ENCODE measurements at regions not wholly inside any gene's neighbourhood (a gene's known extent, or its start where the extent isn't known, plus 50 kb on each side); places are given as distances from the start of the nearest gene placed in this dataset.
"Not testable (repeated sequence)": the region's sequence is repeated elsewhere in the genome, so short reads cannot be mapped to it uniquely, and the experiment has no call there.

DNA sequence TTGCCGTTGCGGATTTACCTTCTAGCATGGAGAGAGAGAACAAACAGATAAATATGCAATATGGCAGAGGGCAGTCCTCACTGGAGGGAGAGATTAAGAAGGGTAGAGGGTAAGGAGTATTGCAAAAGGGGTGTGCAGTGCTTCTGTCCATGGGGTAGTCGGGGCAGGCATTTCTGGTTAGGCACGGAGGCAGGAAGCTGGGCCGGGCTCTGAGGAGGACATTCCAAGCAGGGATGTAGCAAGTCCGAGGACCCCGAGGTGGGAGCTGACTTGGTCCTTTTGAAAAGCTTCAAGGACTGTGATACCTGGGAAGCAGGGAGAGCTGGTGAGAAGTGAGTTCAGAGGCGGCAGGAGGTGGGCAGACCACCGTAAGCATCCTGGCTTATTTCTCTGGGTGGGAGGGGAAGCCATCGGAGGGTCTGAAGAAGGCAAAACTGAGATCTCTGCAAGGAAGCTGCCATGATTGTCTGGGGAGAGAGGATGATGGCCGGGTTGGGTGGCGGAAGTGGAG lies 214.9 kb downstream of the FGF9 start:
- intact Hi-C loops (cut with DNase I; ENCODE audit: low total_unique reads), result no loop called here
- DNase-seq (ENCODE audit: low spot score in 2 of 2), result peak in 1 of 2 donors; percentile 46
- 89 to 93% methylated on average over 12 of the region's 12 CpGs for WGBS, 2 donors
- TF ChIP-seq, protein P1, sequence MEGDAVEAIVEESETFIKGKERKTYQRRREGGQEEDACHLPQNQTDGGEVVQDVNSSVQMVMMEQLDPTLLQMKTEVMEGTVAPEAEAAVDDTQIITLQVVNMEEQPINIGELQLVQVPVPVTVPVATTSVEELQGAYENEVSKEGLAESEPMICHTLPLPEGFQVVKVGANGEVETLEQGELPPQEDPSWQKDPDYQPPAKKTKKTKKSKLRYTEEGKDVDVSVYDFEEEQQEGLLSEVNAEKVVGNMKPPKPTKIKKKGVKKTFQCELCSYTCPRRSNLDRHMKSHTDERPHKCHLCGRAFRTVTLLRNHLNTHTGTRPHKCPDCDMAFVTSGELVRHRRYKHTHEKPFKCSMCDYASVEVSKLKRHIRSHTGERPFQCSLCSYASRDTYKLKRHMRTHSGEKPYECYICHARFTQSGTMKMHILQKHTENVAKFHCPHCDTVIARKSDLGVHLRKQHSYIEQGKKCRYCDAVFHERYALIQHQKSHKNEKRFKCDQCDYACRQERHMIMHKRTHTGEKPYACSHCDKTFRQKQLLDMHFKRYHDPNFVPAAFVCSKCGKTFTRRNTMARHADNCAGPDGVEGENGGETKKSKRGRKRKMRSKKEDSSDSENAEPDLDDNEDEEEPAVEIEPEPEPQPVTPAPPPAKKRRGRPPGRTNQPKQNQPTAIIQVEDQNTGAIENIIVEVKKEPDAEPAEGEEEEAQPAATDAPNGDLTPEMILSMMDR (IDR thresholded peaks at IDR 0.05), result no peak
- TF ChIP-seq POLR2A (IDR thresholded peaks at IDR 0.05), result no peak
- H3K4me3 ChIP-seq (ENCODE audit: low read depth, poor library complexity, severe bottlenecking), result no peak overlapping the region

DNA sequence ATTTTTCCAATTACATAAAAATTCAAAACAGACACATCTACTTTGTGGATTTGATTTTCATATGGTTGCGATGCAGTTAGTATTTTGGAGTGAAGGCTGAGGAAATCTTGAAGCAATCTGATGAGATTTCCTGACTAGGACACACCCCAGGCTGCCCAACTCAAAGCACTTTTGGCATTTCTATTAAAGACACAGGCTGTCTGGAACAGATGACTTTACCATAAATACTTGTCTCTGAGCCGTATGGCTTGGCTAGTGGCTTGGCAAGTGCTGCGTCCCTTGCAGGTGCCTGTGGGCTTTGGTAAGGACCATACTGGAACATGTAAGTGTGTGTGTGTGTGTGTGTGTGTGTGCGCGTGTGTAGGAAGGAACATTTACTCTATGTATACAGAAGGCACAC lies 218.8 kb downstream of the FGF9 start:
- intact Hi-C loops (cut with DNase I; ENCODE audit: low total_unique reads), result no loop called here
- 52 to 67% methylated on average over 5 of the region's 5 CpGs for WGBS, 2 donors
- DNase-seq (ENCODE audit: low spot score in 2 of 2), result peak in 1 of 2 donors; percentile 8
- no peak for TF ChIP-seq POLR2A (IDR thresholded peaks at IDR 0.05)
- TF ChIP-seq, protein P1 (IDR thresholded peaks at IDR 0.05), result no peak
- no peak overlapping the region for H3K4me3 ChIP-seq (ENCODE audit: low read depth, poor library complexity, severe bottlenecking)

DNA sequence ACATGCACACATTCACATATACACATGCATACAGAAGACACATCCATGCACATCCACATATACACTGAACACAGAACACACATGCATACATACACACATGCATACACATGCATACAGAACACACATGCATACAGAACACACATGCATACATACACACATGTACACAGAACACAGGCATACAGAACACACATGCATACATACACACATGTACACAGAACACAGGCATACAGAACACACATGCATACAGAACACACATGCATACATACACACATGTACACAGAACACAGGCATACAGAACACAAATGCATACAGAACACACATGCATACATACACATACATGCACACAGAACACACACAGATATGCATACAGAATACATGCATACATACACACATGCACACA lies 219.3 kb downstream of the FGF9 start:
- peak in 1 of 2 donors; percentile 1 for DNase-seq (ENCODE audit: low spot score in 2 of 2)
- H3K4me3 ChIP-seq (ENCODE audit: low read depth, poor library complexity, severe bottlenecking); intact Hi-C loops (cut with DNase I; ENCODE audit: low total_unique reads): not testable (repeated sequence)

DNA sequence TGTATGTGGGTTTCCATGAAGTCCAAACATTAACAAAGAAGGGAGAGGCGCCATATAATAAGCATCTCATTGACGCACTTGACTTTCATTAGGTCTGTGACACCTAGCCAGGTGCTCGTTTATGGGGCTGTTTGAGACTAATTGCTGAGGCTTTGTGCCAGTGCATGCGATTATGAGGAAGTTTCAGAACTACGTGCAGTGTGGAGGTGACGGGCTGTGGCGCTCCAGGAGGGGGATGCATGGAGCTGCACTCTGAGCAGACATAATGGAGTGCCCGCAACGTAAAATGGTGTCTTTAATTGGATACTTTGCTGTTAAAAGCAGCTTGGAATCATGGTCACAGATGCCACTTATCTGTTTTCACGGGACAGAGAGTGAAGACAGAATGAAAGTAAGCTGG lies 223.2 kb downstream of the FGF9 start:
- no peak overlapping the region for H3K4me3 ChIP-seq (ENCODE audit: low read depth, poor library complexity, severe bottlenecking)
- WGBS, 2 donors, result 80 to 88% methylated on average over 10 of the region's 10 CpGs
- intact Hi-C loops (cut with DNase I; ENCODE audit: low total_unique reads), result no loop called here
- no peak for DNase-seq (ENCODE audit: low spot score in 2 of 2)
- TF ChIP-seq POLR2A (IDR thresholded peaks at IDR 0.05), result no peak

DNA sequence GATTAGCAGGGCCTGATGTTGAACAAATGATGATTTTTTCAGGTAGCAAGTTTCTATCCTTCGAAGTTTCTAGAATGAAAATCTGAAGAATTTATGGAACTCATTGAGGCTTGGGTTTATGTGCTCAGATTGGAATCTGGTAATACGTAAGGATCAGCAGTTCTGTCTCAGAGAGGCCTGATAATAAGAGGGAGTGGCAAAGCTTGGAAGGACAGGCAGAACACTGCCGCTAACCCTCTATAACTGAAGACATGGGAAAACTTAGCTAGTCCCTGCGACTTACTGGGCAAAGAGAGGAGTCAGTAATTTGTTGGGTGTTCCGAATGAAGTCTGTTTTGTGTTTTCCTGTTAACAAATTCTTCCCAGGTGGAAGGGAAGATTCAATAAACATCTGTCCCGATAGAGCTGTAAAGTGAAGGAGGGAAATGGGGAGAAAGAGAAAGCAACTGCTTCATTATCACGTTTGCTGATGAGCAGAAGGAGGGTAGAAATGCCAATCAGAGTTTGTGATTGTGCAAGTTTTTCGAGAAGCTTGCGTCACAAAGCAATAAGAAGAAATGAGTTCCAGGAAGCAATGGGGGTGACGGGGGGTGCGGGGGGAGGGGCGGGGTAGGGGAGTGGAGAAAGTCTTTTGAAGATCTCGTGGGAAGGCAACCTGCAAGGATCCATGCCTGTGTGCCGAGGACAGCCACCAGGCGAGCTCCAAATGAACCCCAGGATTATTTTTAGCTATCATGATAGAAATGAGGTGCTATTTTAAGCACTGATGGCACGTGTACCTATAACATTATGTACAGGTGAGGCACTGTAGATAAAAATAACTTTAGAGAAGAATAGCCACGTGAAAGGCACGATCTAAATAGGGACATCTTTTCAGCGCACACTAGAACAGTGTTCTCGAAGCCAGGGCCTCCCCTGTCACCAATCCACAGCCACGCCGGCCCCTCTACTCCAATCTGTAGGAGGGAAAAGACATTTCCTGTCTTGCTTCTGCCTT lies 224.1 kb downstream of the FGF9 start:
- 49 to 60% methylated on average over 22 of the region's 22 CpGs for WGBS, 2 donors
- no peak for TF ChIP-seq POLR2A (IDR thresholded peaks at IDR 0.05)
- TF ChIP-seq, protein P1 (IDR thresholded peaks at IDR 0.05), result no peak
- no peak overlapping the region for H3K4me3 ChIP-seq (ENCODE audit: low read depth, poor library complexity, severe bottlenecking)
- intact Hi-C loops (cut with DNase I; ENCODE audit: low total_unique reads), result no loop called here
- DNase-seq (ENCODE audit: low spot score in 2 of 2), result no peak

DNA sequence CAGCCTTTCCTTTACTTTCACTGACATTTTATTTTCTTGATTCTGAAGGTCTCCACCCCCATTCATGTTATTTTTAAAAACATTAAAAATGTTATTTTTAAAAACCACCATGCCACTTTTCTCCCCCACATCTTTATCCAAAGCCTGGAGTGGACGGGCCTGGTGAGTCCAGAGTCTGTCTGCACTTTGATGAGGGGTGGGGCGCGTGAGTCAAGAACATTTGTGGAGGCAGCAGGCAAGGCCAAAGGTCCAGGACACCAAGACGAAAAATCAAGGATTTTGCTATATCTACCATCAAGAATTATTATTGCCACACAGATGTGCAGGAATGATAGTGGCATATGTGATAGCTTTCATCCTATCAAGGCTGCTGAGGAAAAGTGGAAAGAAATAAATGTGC lies 224.9 kb downstream of the FGF9 start:
- intact Hi-C loops (cut with DNase I; ENCODE audit: low total_unique reads), result no loop called here
- no peak overlapping the region for H3K4me3 ChIP-seq (ENCODE audit: low read depth, poor library complexity, severe bottlenecking)
- no peak for DNase-seq (ENCODE audit: low spot score in 2 of 2)
- TF ChIP-seq POLR2A (IDR thresholded peaks at IDR 0.05), result no peak
- TF ChIP-seq, protein P1 (IDR thresholded peaks at IDR 0.05), result no peak
- WGBS, 2 donors, result 85 to 89% methylated on average over 4 of the region's 4 CpGs

All from lower leg skin (tissue), 4 donors.